ENCODE measurements at regions not wholly inside any gene's neighbourhood (a gene's known extent, or its start where the extent isn't known, plus 50 kb on each side); places are given as distances from the start of the nearest gene placed in this dataset.

DNA sequence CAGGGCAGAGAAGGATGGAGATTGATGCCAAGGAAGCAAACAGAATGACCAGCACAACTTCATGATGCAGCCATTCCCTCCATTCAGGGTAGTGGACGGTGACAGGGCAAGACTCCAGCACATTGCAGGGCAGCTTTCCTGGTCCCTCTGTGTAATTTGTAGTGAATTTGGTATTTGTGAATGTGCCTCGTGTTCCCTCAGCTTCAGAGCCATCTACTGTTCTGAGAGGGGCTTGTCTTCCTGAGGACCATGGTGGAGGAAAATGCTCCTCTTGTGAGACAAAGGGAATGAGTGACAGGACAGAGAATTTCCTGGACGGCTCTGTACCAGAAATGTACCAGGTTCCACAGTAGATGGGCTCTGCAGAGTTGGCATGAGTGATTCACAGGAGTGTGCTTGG, 132.1 kb downstream of the ADRA2A start:
- Histone ChIP-seq H3K36me3 (ENCODE audit: insufficient read depth) (no peaks in the 10 kb centered on the region), H3K4me1 (ENCODE audit: insufficient read depth) (0 out of 2 replicates have a peak, but pooled peaks cover 3% of the 10 kb centered on the region), H3K9me2 (ENCODE audit: insufficient read depth) (no peaks in the 10 kb centered on the region; the same call in 1 of the 2 replicates), H3K4me3 (no peak overlapping the region), H3K4me2 (no peak overlapping the region), H3K27ac (ENCODE audit: low read depth) (no peak overlapping the region), H3F3A (replicated peaks; ENCODE audit: low read depth) (no peaks in the 10 kb centered on the region), H3K27me3 (ENCODE audit: insufficient read depth) (no peaks in the 10 kb centered on the region), H4K20me1 (replicated peaks; ENCODE audit: insufficient read depth) (no peaks in the 10 kb centered on the region), H3K79me2 (replicated peaks; ENCODE audit: insufficient read depth) (no peaks in the 10 kb centered on the region), H2AFZ (no peak overlapping the region)
- no peak for DNase-seq (ENCODE audit: low spot score)
- no peak overlapping the region for H3K27ac Mint-ChIP-seq
- H3K4me1 Mint-ChIP-seq: peaks cover 8% of the 10 kb centered on the region
- no peak overlapping the region for H3K4me3 Mint-ChIP-seq
- H3K36me3 Mint-ChIP-seq (ENCODE audit: low read depth): no peaks in the 10 kb centered on the region
- no peak for ATAC-seq
- H3K9me3 Mint-ChIP-seq: no peaks in the 10 kb centered on the region
- TF ChIP-seq ZNF331 (CRISPR knock-in tag; IDR thresholded peaks at IDR 0.05; ENCODE audit: low read depth) (no peak), ZNF462 (CRISPR knock-in tag; IDR thresholded peaks at IDR 0.05) (no peak), NANOG (IDR thresholded peaks at IDR 0.05; ENCODE audit: borderline replicate concordance) (no peak), JUNB (IDR thresholded peaks at IDR 0.05; ENCODE audit: unreplicated experiment) (no peak), STAT1 (IDR thresholded peaks at IDR 0.05; ENCODE audit: unreplicated experiment) (no peak), CREB1 (CRISPR knock-in tag; IDR thresholded peaks at IDR 0.05; ENCODE audit: low read depth) (no peak), EZH2phosphoT487 (IDR thresholded peaks at IDR 0.05; ENCODE audit: unreplicated experiment) (no peak), CTCF (conservative IDR thresholded peaks at IDR 0.05; ENCODE audit: low read depth in 2 of 2) (no peak), EZH2 (IDR thresholded peaks at IDR 0.05; ENCODE audit: low read depth, unreplicated experiment) (no peak), ZNF114 (CRISPR knock-in tag; IDR thresholded peaks at IDR 0.05) (no peak)
- TF ChIP-seq, protein P1, sequence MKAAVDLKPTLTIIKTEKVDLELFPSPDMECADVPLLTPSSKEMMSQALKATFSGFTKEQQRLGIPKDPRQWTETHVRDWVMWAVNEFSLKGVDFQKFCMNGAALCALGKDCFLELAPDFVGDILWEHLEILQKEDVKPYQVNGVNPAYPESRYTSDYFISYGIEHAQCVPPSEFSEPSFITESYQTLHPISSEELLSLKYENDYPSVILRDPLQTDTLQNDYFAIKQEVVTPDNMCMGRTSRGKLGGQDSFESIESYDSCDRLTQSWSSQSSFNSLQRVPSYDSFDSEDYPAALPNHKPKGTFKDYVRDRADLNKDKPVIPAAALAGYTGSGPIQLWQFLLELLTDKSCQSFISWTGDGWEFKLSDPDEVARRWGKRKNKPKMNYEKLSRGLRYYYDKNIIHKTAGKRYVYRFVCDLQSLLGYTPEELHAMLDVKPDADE (IDR thresholded peaks at IDR 0.05): no peak
- TF ChIP-seq, protein P2, sequence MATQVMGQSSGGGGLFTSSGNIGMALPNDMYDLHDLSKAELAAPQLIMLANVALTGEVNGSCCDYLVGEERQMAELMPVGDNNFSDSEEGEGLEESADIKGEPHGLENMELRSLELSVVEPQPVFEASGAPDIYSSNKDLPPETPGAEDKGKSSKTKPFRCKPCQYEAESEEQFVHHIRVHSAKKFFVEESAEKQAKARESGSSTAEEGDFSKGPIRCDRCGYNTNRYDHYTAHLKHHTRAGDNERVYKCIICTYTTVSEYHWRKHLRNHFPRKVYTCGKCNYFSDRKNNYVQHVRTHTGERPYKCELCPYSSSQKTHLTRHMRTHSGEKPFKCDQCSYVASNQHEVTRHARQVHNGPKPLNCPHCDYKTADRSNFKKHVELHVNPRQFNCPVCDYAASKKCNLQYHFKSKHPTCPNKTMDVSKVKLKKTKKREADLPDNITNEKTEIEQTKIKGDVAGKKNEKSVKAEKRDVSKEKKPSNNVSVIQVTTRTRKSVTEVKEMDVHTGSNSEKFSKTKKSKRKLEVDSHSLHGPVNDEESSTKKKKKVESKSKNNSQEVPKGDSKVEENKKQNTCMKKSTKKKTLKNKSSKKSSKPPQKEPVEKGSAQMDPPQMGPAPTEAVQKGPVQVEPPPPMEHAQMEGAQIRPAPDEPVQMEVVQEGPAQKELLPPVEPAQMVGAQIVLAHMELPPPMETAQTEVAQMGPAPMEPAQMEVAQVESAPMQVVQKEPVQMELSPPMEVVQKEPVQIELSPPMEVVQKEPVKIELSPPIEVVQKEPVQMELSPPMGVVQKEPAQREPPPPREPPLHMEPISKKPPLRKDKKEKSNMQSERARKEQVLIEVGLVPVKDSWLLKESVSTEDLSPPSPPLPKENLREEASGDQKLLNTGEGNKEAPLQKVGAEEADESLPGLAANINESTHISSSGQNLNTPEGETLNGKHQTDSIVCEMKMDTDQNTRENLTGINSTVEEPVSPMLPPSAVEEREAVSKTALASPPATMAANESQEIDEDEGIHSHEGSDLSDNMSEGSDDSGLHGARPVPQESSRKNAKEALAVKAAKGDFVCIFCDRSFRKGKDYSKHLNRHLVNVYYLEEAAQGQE (IDR thresholded peaks at IDR 0.05; ENCODE audit: unreplicated experiment): no peak
- H3K27me3 Mint-ChIP-seq (ENCODE audit: insufficient read depth, low read depth, poor library complexity): peaks cover 4% of the 10 kb centered on the region
